GM18511 (cell line): ENCODE measurements at regions not wholly inside any gene's neighbourhood (a gene's known extent, or its start where the extent isn't known, plus 50 kb on each side); places are given as distances from the start of the nearest gene placed in this dataset.

Experiments used
- ATAC-seq: cut with Tn5 transposase; IDR thresholded peaks from one replicate; pipeline ENCODE4 v1.9.1; 2021; ENCODE audit warnings: mild to moderate bottlenecking, moderate library complexity; ENCODE audit not compliant: unreplicated experiment

GRCh38 chr2:143833015-143833660 is 686.8 kb downstream of the ZEB2 start:
- ATAC-seq, result no peak

GRCh38 chr2:143830476-143830875 is 689.4 kb downstream of the ZEB2 start:
- ATAC-seq, result no peak

GRCh38 chr2:143828763-143829537 is 691.0 kb downstream of the ZEB2 start:
- ATAC-seq, result no peak

- no peak for ATAC-seq
Measured at GRCh38 chr2:143824791-143825190, 695.1 kb downstream of the ZEB2 start.

GRCh38 chr2:143823876-143824275 is 694.7 kb downstream of the ARHGAP15 start:
- no peak for ATAC-seq

GRCh38 chr2:143823296-143823695 is 694.1 kb downstream of the ARHGAP15 start:
- no peak for ATAC-seq

GRCh38 chr2:143822736-143823135 is 693.5 kb downstream of the ARHGAP15 start:
- ATAC-seq, result no peak

- ATAC-seq, result no peak
Measured at GRCh38 chr2:143819764-143820163, 690.5 kb downstream of the ARHGAP15 start.

- no peak for ATAC-seq
Measured at GRCh38 chr2:143819190-143819735, 690.0 kb downstream of the ARHGAP15 start.
